Keratinocyte (primary cell): ENCODE measurements at regions not wholly inside any gene's neighbourhood (a gene's known extent, or its start where the extent isn't known, plus 50 kb on each side); places are given as distances from the start of the nearest gene placed in this dataset.

ENCODE experiments used
- DNase-seq: peaks from one replicate; pipeline ENCODE4 v3.0.0-alpha.2; 2011; ENCODE audit warnings: low read depth, missing footprints, low spot score
- FAIRE-seq: peaks from 2 replicates; lab custom pipeline; 2011; peaks lifted over from hg19 to GRCh38; lab: Jason Lieb, UNC
- H2AFZ ChIP-seq: 2 replicates; pipeline ENCODE4 v1.6.0; 2012; ENCODE audit warnings: low read length, control low read depth, inconsistent platforms; ENCODE audit not compliant: control insufficient read depth
- H3K27ac ChIP-seq: 2 replicates; pipeline ENCODE4 v1.5.1; 2011; ENCODE audit warnings: low read length; ENCODE audit not compliant: control insufficient read depth, insufficient read depth
- H3K27me3 ChIP-seq: 3 replicates; pipeline ENCODE4 v1.6.0; 2011; ENCODE audit warnings: low read length; ENCODE audit not compliant: control insufficient read depth, insufficient read depth; ENCODE audit errors: extremely low read depth
- H3K36me3 ChIP-seq, 2 experiments: 2 replicates in 1 of 2; 3 replicates in 1 of 2; pipeline ENCODE4 v1.5.1; 2011; ENCODE audit warnings: low read length in 2 of 2, mild to moderate bottlenecking in 1 of 2; ENCODE audit not compliant: control insufficient read depth in 2 of 2, insufficient read depth in 2 of 2; ENCODE audit errors: extremely low read depth in 1 of 2
- H3K4me1 ChIP-seq: 3 replicates; pipeline ENCODE4 v1.5.1; 2011; ENCODE audit warnings: low read length; ENCODE audit not compliant: control insufficient read depth, insufficient read depth; ENCODE audit errors: extremely low read depth
- H3K4me2 ChIP-seq: 3 replicates; pipeline ENCODE4 v1.6.0; 2011; ENCODE audit warnings: low read depth, low read length; ENCODE audit not compliant: control insufficient read depth, insufficient read depth; ENCODE audit errors: extremely low read depth
- H3K4me3 ChIP-seq, 3 experiments: fragments of 200-600 bp in 1 of 3; sonication (generic) in 1 of 3; 2 replicates in 2 of 3; 3 replicates in 1 of 3; pipeline ENCODE4 v1.5.1; 2011 to 2016; ENCODE audit warnings: low read length in 3 of 3, mild to moderate bottlenecking in 3 of 3, control low read depth in 2 of 3, inconsistent platforms in 1 of 3, low read depth in 1 of 3, mixed read lengths in 1 of 3, mixed run types in 1 of 3, moderate library complexity in 1 of 3; ENCODE audit not compliant: control insufficient read depth in 2 of 3, insufficient read depth in 2 of 3; ENCODE audit errors: extremely low read depth in 1 of 3
- H3K79me2 ChIP-seq: 2 replicates; pipeline ENCODE4 v1.6.0; 2012; ENCODE audit warnings: low read length; ENCODE audit not compliant: control insufficient read depth, insufficient read depth
- H3K9ac ChIP-seq: 3 replicates; pipeline ENCODE4 v1.6.0; 2011; ENCODE audit warnings: low read length; ENCODE audit not compliant: control insufficient read depth, insufficient read depth; ENCODE audit errors: extremely low read depth
- H3K9me1 ChIP-seq: 3 replicates; pipeline ENCODE4 v1.6.0; 2011; ENCODE audit warnings: low read length; ENCODE audit not compliant: control insufficient read depth, insufficient read depth; ENCODE audit errors: extremely low read depth
- H3K9me3 ChIP-seq: 2 replicates; pipeline ENCODE4 v1.5.1; 2012; ENCODE audit warnings: low read depth, low read length; ENCODE audit not compliant: control insufficient read depth
- H4K20me1 ChIP-seq: 3 replicates; pipeline ENCODE4 v1.6.0; 2011; ENCODE audit warnings: low read length; ENCODE audit not compliant: control insufficient read depth, insufficient read depth; ENCODE audit errors: extremely low read depth
- EZH2 ChIP-seq: IDR thresholded peaks from one replicate; pipeline ENCODE4 v1.6.1; 2012; ENCODE audit warnings: inconsistent platforms, mild to moderate bottlenecking, low read length, moderate library complexity
- dilution Hi-C: fragments of 300-500 bp; cut with MboI; formaldehyde crosslinking; loops from one replicate; pipeline ENCODE4 v1.7.0; 2020; ENCODE audit warnings: low sequenced_read_pairs; ENCODE audit not compliant: extremely low pct_ligation_motif_present
- TF ChIP-seq, protein P1 (sequence below), 3 experiments: IDR thresholded peaks in 1 of 3; conservative IDR thresholded peaks in 1 of 3; optimal IDR thresholded peaks in 1 of 3; 2 replicates in 2 of 3; 3 replicates in 1 of 3; pipeline versions ENCODE3 to v1.5.1; 2011; ENCODE audit warnings: low read length in 3 of 3, mild to moderate bottlenecking in 3 of 3, moderate library complexity in 2 of 3, control low read depth in 1 of 3, inconsistent platforms in 1 of 3; ENCODE audit not compliant: insufficient read depth in 2 of 3; ENCODE audit errors: extremely low read depth in 1 of 3

DNA sequence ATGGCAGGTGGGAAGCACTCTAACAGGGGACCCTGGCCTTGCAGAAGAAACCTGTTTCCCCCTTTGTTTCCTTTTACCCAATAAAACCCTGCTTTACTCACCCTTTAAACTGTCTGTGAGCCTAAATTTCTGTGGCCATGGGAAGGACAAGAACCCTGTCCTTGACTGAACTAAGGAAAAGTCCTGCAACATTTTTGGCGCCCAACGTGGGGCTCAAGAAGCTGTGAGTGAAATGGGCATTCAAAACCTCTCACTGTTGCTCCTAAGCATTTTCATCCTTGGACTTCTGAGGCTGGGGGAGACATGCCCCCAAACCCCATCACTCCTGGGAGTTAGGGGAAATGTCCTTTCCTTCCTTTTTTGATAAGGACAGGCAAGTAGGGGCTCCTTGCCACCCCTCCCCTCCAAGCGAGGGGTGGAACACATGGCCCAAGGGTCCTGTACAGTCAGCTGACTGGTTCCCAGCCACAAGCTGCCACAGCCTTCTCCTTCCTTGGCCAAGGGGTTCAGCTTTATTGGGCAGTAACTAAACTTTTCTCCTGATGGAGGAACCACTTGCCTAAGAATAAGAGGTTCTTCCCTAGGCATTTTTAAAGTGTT is 381.6 kb downstream of the KLF5 start:
- dilution Hi-C loops = no loop called here
- FAIRE-seq = no peak
- H3K27ac ChIP-seq = no peak overlapping the region
- no peaks in the 10 kb centered on the region for H4K20me1 ChIP-seq
- no peak overlapping the region for H2AFZ ChIP-seq
- H3K79me2 ChIP-seq = no peaks in the 10 kb centered on the region
- H3K4me2 ChIP-seq = no peak overlapping the region
- no peak overlapping the region for H3K9ac ChIP-seq
- no peak for DNase-seq
- H3K9me3 ChIP-seq = peaks cover 6% of the 10 kb centered on the region
- H3K36me3 ChIP-seq = no peaks in the 10 kb centered on the region
- no peaks in the 10 kb centered on the region for H3K4me1 ChIP-seq
- TF ChIP-seq, protein P1, sequence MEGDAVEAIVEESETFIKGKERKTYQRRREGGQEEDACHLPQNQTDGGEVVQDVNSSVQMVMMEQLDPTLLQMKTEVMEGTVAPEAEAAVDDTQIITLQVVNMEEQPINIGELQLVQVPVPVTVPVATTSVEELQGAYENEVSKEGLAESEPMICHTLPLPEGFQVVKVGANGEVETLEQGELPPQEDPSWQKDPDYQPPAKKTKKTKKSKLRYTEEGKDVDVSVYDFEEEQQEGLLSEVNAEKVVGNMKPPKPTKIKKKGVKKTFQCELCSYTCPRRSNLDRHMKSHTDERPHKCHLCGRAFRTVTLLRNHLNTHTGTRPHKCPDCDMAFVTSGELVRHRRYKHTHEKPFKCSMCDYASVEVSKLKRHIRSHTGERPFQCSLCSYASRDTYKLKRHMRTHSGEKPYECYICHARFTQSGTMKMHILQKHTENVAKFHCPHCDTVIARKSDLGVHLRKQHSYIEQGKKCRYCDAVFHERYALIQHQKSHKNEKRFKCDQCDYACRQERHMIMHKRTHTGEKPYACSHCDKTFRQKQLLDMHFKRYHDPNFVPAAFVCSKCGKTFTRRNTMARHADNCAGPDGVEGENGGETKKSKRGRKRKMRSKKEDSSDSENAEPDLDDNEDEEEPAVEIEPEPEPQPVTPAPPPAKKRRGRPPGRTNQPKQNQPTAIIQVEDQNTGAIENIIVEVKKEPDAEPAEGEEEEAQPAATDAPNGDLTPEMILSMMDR (optimal IDR thresholded peaks at IDR 0.05 in 1 of 3, IDR thresholded peaks at IDR 0.05 in 1 of 3, conservative IDR thresholded peaks at IDR 0.05 in 1 of 3; ENCODE audit: extremely low read depth in 1 of 3, insufficient read depth in 2 of 3, low read length in 3 of 3) = no peak
- no peak for TF ChIP-seq EZH2
- H3K9me1 ChIP-seq = no peaks in the 10 kb centered on the region
- H3K27me3 ChIP-seq = no peaks in the 10 kb centered on the region
- H3K4me3 ChIP-seq = no peak overlapping the region

DNA sequence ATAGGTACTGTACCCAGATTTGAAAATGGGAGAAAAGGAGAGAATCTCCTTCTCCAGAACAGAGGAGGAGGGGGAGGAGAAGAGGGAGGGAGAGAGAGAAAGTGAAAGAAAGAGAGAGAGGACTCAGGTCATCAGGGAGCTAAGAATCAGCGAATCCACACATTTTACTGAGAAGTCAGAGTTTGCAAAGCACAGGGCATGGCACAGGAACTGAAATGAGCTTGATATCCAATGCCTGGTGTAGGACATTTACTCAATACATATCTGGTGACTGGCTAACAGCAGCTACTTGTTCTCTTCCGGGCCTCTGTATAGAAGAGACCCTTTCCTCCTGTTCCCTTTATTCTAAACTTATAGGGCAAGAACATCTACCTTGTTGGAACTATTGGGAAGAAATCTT is 375.1 kb downstream of the KLF5 start:
- Histone ChIP-seq H2AFZ (peak overlapping the region; percentile 87), H3K4me2 (peak overlapping the region; percentile 70), H3K4me1 (peaks cover 26% of the 10 kb centered on the region), H4K20me1 (no peaks in the 10 kb centered on the region), H3K4me3 (peak overlapping the region in 2 of 3 experiments; percentile 30 to 34), H3K27ac (peak overlapping the region; percentile 32), H3K27me3 (no peaks in the 10 kb centered on the region), H3K9me3 (no peaks in the 10 kb centered on the region), H3K9me1 (no peaks in the 10 kb centered on the region), H3K36me3 (no peaks in the 10 kb centered on the region), H3K9ac (peak overlapping the region; percentile 2), H3K79me2 (no peaks in the 10 kb centered on the region)
- dilution Hi-C loops = no loop called here
- TF ChIP-seq EZH2 = no peak
- TF ChIP-seq, protein P1 (optimal IDR thresholded peaks at IDR 0.05 in 1 of 3, IDR thresholded peaks at IDR 0.05 in 1 of 3, conservative IDR thresholded peaks at IDR 0.05 in 1 of 3; ENCODE audit: extremely low read depth in 1 of 3, insufficient read depth in 2 of 3, low read length in 3 of 3) = no peak
- FAIRE-seq (no peak), DNase-seq (no peak)
